NB4 (cell line): ENCODE measurements at regions not wholly inside any gene's neighbourhood (a gene's known extent, or its start where the extent isn't known, plus 50 kb on each side); places are given as distances from the start of the nearest gene placed in this dataset.

Experiments used
- CTCF ChIP-seq: IDR thresholded peaks from one replicate; pipeline ENCODE4 v1.5.1; 2012; ENCODE audit warnings: low read depth, low read length
- MYC ChIP-seq: IDR thresholded peaks from 2 replicates; pipeline ENCODE4 v1.6.1; 2011; ENCODE audit warnings: low read depth, low read length
- POLR2A ChIP-seq: IDR thresholded peaks from 2 replicates; pipeline ENCODE4 v1.6.1; 2011; ENCODE audit warnings: mild to moderate bottlenecking; ENCODE audit not compliant: insufficient read length; ENCODE audit errors: extremely low read depth

GRCh38 chr20:22791396-22791795 is 207.0 kb upstream of the FOXA2 start:
- TF ChIP-seq CTCF: no peak
- TF ChIP-seq POLR2A: no peak
- no peak for TF ChIP-seq MYC
